ENCODE measurements at regions not wholly inside any gene's neighbourhood (a gene's known extent, or its start where the extent isn't known, plus 50 kb on each side); places are given as distances from the start of the nearest gene placed in this dataset.

DNA sequence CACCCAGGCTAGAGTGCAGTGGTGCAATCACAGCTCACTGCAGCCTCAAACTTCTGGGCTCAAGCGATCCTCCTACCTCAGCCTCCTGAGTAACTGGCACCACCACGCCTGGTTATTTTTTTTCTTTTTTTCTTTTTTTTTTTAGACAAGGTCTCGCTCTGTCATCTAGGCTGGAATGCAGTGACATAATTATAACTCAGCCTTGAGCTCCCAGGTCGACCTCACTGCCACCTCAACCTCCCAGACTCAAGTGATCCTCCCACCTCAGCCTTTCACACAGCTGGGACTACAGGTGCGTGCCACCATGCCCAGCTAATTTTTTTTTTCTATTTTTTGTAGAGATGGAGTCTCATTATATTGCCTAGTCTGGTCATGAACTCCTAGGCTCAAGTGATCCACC, 66.9 kb upstream of the ECE1 start (continued):
- no peak for TF ChIP-seq RARB (CRISPR knock-in tag; IDR thresholded peaks at IDR 0.05)
- TF ChIP-seq BACH2 (CRISPR knock-in tag; IDR thresholded peaks at IDR 0.05; ENCODE audit: borderline replicate concordance), result no peak
- no peak for TF ChIP-seq ZFP3 (CRISPR knock-in tag; IDR thresholded peaks at IDR 0.05)

- no peak for ATAC-seq
Measured at GRCh38 chr1:21355956-21356355, 65.7 kb upstream of the ECE1 start.

GRCh38 chr1:21352586-21352985, 62.3 kb upstream of the ECE1 start:
- no peak for ATAC-seq
- no peak for TF ChIP-seq ZNF70 (CRISPR knock-in tag; IDR thresholded peaks at IDR 0.05)
- no peak for TF ChIP-seq TCF4 (CRISPR knock-in tag; IDR thresholded peaks at IDR 0.05; ENCODE audit: borderline replicate concordance)
- TF ChIP-seq, protein P1, sequence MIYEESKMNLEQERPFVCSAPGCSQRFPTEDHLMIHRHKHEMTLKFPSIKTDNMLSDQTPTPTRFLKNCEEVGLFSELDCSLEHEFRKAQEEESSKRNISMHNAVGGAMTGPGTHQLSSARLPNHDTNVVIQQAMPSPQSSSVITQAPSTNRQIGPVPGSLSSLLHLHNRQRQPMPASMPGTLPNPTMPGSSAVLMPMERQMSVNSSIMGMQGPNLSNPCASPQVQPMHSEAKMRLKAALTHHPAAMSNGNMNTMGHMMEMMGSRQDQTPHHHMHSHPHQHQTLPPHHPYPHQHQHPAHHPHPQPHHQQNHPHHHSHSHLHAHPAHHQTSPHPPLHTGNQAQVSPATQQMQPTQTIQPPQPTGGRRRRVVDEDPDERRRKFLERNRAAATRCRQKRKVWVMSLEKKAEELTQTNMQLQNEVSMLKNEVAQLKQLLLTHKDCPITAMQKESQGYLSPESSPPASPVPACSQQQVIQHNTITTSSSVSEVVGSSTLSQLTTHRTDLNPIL (CRISPR knock-in tag; IDR thresholded peaks at IDR 0.05; ENCODE audit: low read depth), result no peak
- no peak for TF ChIP-seq SNAI2 (CRISPR knock-in tag; IDR thresholded peaks at IDR 0.05)
- no peak for TF ChIP-seq CSRNP3 (CRISPR knock-in tag; IDR thresholded peaks at IDR 0.05)
- no peak for TF ChIP-seq ZNF565 (CRISPR knock-in tag; conservative IDR thresholded peaks at IDR 0.05; ENCODE audit: low read depth)
- no peak for TF ChIP-seq ZFP30 (CRISPR knock-in tag; IDR thresholded peaks at IDR 0.05)
- TF ChIP-seq CSDC2 (CRISPR knock-in tag; IDR thresholded peaks at IDR 0.05), result no peak
- no peak for TF ChIP-seq ISL1 (CRISPR knock-in tag; IDR thresholded peaks at IDR 0.05)

More at GRCh38 chr1:21355956-21356355, 65.7 kb upstream of the ECE1 start:
- TF ChIP-seq PPARA (CRISPR knock-in tag; IDR thresholded peaks at IDR 0.05; ENCODE audit: borderline replicate concordance), result no peak
- no peak for TF ChIP-seq ESRRG (CRISPR knock-in tag; IDR thresholded peaks at IDR 0.05)
- TF ChIP-seq, protein P1 (CRISPR knock-in tag; IDR thresholded peaks at IDR 0.05; ENCODE audit: low read depth), result no peak
- no peak for TF ChIP-seq TOX (CRISPR knock-in tag; IDR thresholded peaks at IDR 0.05; ENCODE audit: borderline replicate concordance)
- no peak for TF ChIP-seq CSDC2 (CRISPR knock-in tag; IDR thresholded peaks at IDR 0.05)
- TF ChIP-seq ZNF8 (CRISPR knock-in tag; IDR thresholded peaks at IDR 0.05), result no peak
- no peak for TF ChIP-seq ZFP30 (CRISPR knock-in tag; IDR thresholded peaks at IDR 0.05)

- no peak for ATAC-seq
- TF ChIP-seq ZNF8 (CRISPR knock-in tag; IDR thresholded peaks at IDR 0.05), result no peak
- no peak for TF ChIP-seq TCF4 (CRISPR knock-in tag; IDR thresholded peaks at IDR 0.05; ENCODE audit: borderline replicate concordance)
- no peak for TF ChIP-seq TOX (CRISPR knock-in tag; IDR thresholded peaks at IDR 0.05; ENCODE audit: borderline replicate concordance)
- TF ChIP-seq ARNTL (CRISPR knock-in tag; IDR thresholded peaks at IDR 0.05; ENCODE audit: borderline replicate concordance, low read depth), result no peak
- no peak for TF ChIP-seq ESRRG (CRISPR knock-in tag; IDR thresholded peaks at IDR 0.05)
- TF ChIP-seq BACH2 (CRISPR knock-in tag; IDR thresholded peaks at IDR 0.05; ENCODE audit: borderline replicate concordance), result no peak
- TF ChIP-seq GLIS3 (CRISPR knock-in tag; IDR thresholded peaks at IDR 0.05), result no peak
- TF ChIP-seq TSHZ2 (CRISPR knock-in tag; IDR thresholded peaks at IDR 0.05), result no peak
Measured at GRCh38 chr1:21351901-21352300, 61.6 kb upstream of the ECE1 start.

GRCh38 chr1:21350202-21350885, 60.1 kb upstream of the ECE1 start:
- TF ChIP-seq PPARA (CRISPR knock-in tag; IDR thresholded peaks at IDR 0.05; ENCODE audit: borderline replicate concordance), result no peak
- no peak for TF ChIP-seq ZNF70 (CRISPR knock-in tag; IDR thresholded peaks at IDR 0.05)
- no peak for TF ChIP-seq ZNF8 (CRISPR knock-in tag; IDR thresholded peaks at IDR 0.05)
- no peak for TF ChIP-seq ZFP30 (CRISPR knock-in tag; IDR thresholded peaks at IDR 0.05)
- TF ChIP-seq GLIS3 (CRISPR knock-in tag; IDR thresholded peaks at IDR 0.05), result no peak
- TF ChIP-seq CSDC2 (CRISPR knock-in tag; IDR thresholded peaks at IDR 0.05), result no peak
- no peak for TF ChIP-seq OSR1 (CRISPR knock-in tag; IDR thresholded peaks at IDR 0.05)
- no peak for TF ChIP-seq SNAI2 (CRISPR knock-in tag; IDR thresholded peaks at IDR 0.05)
- TF ChIP-seq ZC3H10 (CRISPR knock-in tag; IDR thresholded peaks at IDR 0.05), result no peak
- TF ChIP-seq ESRRG (CRISPR knock-in tag; IDR thresholded peaks at IDR 0.05), result no peak
- no peak for TF ChIP-seq RARB (CRISPR knock-in tag; IDR thresholded peaks at IDR 0.05)
- no peak for TF ChIP-seq BACH2 (CRISPR knock-in tag; IDR thresholded peaks at IDR 0.05; ENCODE audit: borderline replicate concordance)
- TF ChIP-seq TCF4 (CRISPR knock-in tag; IDR thresholded peaks at IDR 0.05; ENCODE audit: borderline replicate concordance), result no peak

More at GRCh38 chr1:21350202-21350885, 60.1 kb upstream of the ECE1 start:
- no peak for ATAC-seq

All from SK-N-SH treated with all-trans-retinoic acid at 6 μM for 48 hours (cell line).